Retina (tissue), 1 donor: ENCODE measurements at regions not wholly inside any gene's neighbourhood (a gene's known extent, or its start where the extent isn't known, plus 50 kb on each side); places are given as distances from the start of the nearest gene placed in this dataset.
A peak's percentile ranks its signal among the peaks of the same experiment; 100 is the strongest.

Experiments used
- DNase-seq: peaks from one replicate; pipeline ENCODE4 v3.0.0-alpha.2; 2016

GRCh38 chr4:133868856-133869255 is 332.7 kb downstream of the PABPC4L start:
- no peak for DNase-seq

GRCh38 chr4:133866328-133866699 is 335.3 kb downstream of the PABPC4L start:
- no peak for DNase-seq

- DNase-seq, result no peak
Measured at GRCh38 chr4:133865612-133866327, 335.8 kb downstream of the PABPC4L start.

- DNase-seq, result no peak
Measured at GRCh38 chr4:133863153-133863552, 338.4 kb downstream of the PABPC4L start.

GRCh38 chr4:133856731-133857355 is 344.7 kb downstream of the PABPC4L start:
- DNase-seq, result no peak

GRCh38 chr4:133855001-133855400 is 346.6 kb downstream of the PABPC4L start:
- no peak for DNase-seq

GRCh38 chr4:133839326-133839725 is 362.3 kb downstream of the PABPC4L start:
- no peak for DNase-seq

GRCh38 chr4:133823177-133823576 is 378.4 kb downstream of the PABPC4L start:
- no peak for DNase-seq

GRCh38 chr4:133812954-133813353 is 388.6 kb downstream of the PABPC4L start:
- no peak for DNase-seq

- no peak for DNase-seq
Measured at GRCh38 chr4:133812236-133812635, 389.4 kb downstream of the PABPC4L start.

GRCh38 chr4:133808151-133808550 is 393.4 kb downstream of the PABPC4L start:
- no peak for DNase-seq

- DNase-seq, result no peak
Measured at GRCh38 chr4:133803341-133803740, 398.2 kb downstream of the PABPC4L start.

- no peak for DNase-seq
Measured at GRCh38 chr4:133802359-133803140, 399.0 kb downstream of the PABPC4L start.

- DNase-seq, result peak; percentile 32
Measured at GRCh38 chr4:133801883-133802282, 399.7 kb downstream of the PABPC4L start.

GRCh38 chr4:133800966-133801365 is 400.6 kb downstream of the PABPC4L start:
- no peak for DNase-seq

GRCh38 chr4:133799717-133800315 is 401.8 kb downstream of the PABPC4L start:
- DNase-seq, result no peak

- DNase-seq, result no peak
Measured at GRCh38 chr4:133777661-133778060, 423.9 kb downstream of the PABPC4L start.

GRCh38 chr4:133776961-133777360 is 424.6 kb downstream of the PABPC4L start:
- DNase-seq, result no peak

- DNase-seq, result no peak
Measured at GRCh38 chr4:133776503-133776902, 425.1 kb downstream of the PABPC4L start.

GRCh38 chr4:133775881-133776280 is 425.7 kb downstream of the PABPC4L start:
- no peak for DNase-seq

- DNase-seq, result no peak
Measured at GRCh38 chr4:133775469-133775868, 426.1 kb downstream of the PABPC4L start.

- no peak for DNase-seq
Measured at GRCh38 chr4:133759428-133759827, 442.2 kb downstream of the PABPC4L start.

- no peak for DNase-seq
Measured at GRCh38 chr4:133741766-133742165, 459.8 kb downstream of the PABPC4L start.

GRCh38 chr4:133720001-133720400 is 481.6 kb downstream of the PABPC4L start:
- DNase-seq, result no peak
